Keratinocyte (primary cell): ENCODE measurements at regions not wholly inside any gene's neighbourhood (a gene's known extent, or its start where the extent isn't known, plus 50 kb on each side); places are given as distances from the start of the nearest gene placed in this dataset.

Experiments
- EZH2 ChIP-seq: IDR thresholded peaks from one replicate; pipeline ENCODE4 v1.6.1; 2012; ENCODE audit warnings: inconsistent platforms, mild to moderate bottlenecking, low read length, moderate library complexity
- TF ChIP-seq, protein P1 (sequence below), 3 experiments: IDR thresholded peaks in 1 of 3; conservative IDR thresholded peaks in 1 of 3; optimal IDR thresholded peaks in 1 of 3; 2 replicates in 2 of 3; 3 replicates in 1 of 3; pipeline versions ENCODE3 to v1.5.1; 2011; ENCODE audit warnings: low read length in 3 of 3, mild to moderate bottlenecking in 3 of 3, moderate library complexity in 2 of 3, control low read depth in 1 of 3, inconsistent platforms in 1 of 3; ENCODE audit not compliant: insufficient read depth in 2 of 3; ENCODE audit errors: extremely low read depth in 1 of 3

DNA sequence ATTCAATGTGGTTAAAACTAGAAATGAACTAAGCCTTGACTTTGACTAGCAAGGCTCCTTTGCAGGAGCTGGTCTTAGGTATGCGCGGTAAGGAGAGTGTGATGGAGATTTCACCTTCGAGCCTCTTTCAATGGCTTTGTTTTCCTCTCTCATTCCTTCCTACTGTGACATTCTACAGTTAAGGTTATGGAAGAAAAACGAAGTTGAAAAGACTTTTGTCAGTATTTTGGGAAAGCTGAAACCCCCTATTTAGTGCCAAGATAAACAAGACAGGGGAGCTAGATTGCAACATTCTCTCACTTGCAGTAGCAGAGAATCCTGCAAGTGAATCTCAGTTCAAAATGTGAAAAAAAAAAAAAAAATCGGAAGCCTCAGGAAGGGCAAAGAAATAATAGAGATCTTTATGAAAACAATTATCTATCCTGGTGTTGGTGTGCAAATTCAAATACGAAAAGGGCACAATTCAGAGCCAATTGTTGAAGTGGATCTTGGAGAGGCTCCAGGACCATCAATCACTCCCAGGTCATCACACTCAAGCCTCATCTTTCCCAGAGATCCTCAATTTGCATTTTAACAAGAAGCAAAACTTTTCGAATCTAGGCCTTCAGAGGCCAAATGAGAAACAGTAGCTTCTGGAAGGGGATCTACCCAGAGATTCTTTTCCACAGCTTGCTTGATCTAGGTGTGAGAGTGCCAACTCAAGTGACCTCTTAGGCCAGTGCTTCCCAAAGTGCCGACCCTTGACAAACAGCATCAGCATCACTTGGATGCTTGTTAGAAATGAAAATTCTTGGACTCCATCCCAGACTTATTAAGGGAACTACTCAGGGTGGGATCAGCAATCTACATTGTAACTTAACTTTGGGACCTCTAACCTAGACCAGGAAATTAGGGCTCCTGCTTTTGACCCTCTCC, 163.8 kb downstream of the INHBA start:
- TF ChIP-seq, protein P1, sequence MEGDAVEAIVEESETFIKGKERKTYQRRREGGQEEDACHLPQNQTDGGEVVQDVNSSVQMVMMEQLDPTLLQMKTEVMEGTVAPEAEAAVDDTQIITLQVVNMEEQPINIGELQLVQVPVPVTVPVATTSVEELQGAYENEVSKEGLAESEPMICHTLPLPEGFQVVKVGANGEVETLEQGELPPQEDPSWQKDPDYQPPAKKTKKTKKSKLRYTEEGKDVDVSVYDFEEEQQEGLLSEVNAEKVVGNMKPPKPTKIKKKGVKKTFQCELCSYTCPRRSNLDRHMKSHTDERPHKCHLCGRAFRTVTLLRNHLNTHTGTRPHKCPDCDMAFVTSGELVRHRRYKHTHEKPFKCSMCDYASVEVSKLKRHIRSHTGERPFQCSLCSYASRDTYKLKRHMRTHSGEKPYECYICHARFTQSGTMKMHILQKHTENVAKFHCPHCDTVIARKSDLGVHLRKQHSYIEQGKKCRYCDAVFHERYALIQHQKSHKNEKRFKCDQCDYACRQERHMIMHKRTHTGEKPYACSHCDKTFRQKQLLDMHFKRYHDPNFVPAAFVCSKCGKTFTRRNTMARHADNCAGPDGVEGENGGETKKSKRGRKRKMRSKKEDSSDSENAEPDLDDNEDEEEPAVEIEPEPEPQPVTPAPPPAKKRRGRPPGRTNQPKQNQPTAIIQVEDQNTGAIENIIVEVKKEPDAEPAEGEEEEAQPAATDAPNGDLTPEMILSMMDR (optimal IDR thresholded peaks at IDR 0.05 in 1 of 3, IDR thresholded peaks at IDR 0.05 in 1 of 3, conservative IDR thresholded peaks at IDR 0.05 in 1 of 3; ENCODE audit: extremely low read depth in 1 of 3, insufficient read depth in 2 of 3, low read length in 3 of 3): no peak
- TF ChIP-seq EZH2: no peak
